K562 (cell line): ENCODE measurements at regions not wholly inside any gene's neighbourhood (a gene's known extent, or its start where the extent isn't known, plus 50 kb on each side); places are given as distances from the start of the nearest gene placed in this dataset.

ENCODE experiments used
- ATAC-seq: fragments of 200-7000 bp; cut with Tn5 transposase; 3 replicates; pipeline ENCODE4 v1.9.1; 2020; ENCODE audit warnings: moderate library complexity
- BruUV-seq: library from RNA; stranded (reverse); fragments of 400-500 nt; replicated peaks from 2 replicates; lab custom pipeline; 2021; lab: Mats Ljungman, UMichigan
- CTCF ChIA-PET: fragments of 300-600 bp; formaldehyde crosslinking; extraction: SDS; loops from one replicate; lab custom pipeline; 2021; ENCODE audit warnings: low intra/inter-chr PET ratio; lab: Yijun Ruan, JAX
- POLR2A ChIA-PET: fragments of 300-600, 350-650 bp; sonication (Branson Sonifier 250); formaldehyde crosslinking; extraction: SDS; loops from one replicate; lab custom pipeline; 2021; ENCODE audit warnings: antibody characterized with exemption, inconsistent platforms; lab: Yijun Ruan, JAX
- DNase-seq, 4 experiments: peaks; one replicate each; pipeline versions ENCODE4 v3.0.0 to v3.0.0-alpha.2; 2011 to 2018; ENCODE audit warnings: low spot score in 3 of 4, mixed read lengths in 3 of 4; ENCODE audit errors: extremely low read depth in 1 of 4
- FAIRE-seq: peaks from 2 replicates; lab custom pipeline; 2011; peaks lifted over from hg19 to GRCh38; lab: Jason Lieb, UNC
- H2AFZ ChIP-seq: 2 replicates; pipeline ENCODE4 v1.6.0; 2011; ENCODE audit warnings: low read depth, low read length, control low read depth, inconsistent platforms
- H3K27ac ChIP-seq: fragments of 200-600 bp; 3 replicates; pipeline ENCODE4 v1.8.0; 2011; ENCODE audit warnings: low read depth, mild to moderate bottlenecking, control low read depth, inconsistent platforms, low read length, moderate library complexity, mixed read lengths; ENCODE audit errors: extremely low read depth
- H3K27me3 ChIP-seq, 2 experiments: fragments of 300-600 bp in 1 of 2; 2 replicates in 1 of 2; 3 replicates in 1 of 2; pipeline versions ENCODE4 v1.6.0 to v1.8.0; 2011; ENCODE audit warnings: inconsistent platforms in 2 of 2, low read length in 2 of 2, mild to moderate bottlenecking in 1 of 2, mixed read lengths in 1 of 2, moderate library complexity in 1 of 2; ENCODE audit not compliant: control insufficient read depth in 2 of 2, insufficient read depth in 2 of 2
- H3K36me3 ChIP-seq: fragments of 300-600 bp; 3 replicates; pipeline ENCODE4 v1.8.0; 2011; ENCODE audit warnings: mild to moderate bottlenecking, low read length, inconsistent platforms; ENCODE audit not compliant: control insufficient read depth, insufficient read depth
- H3K4me1 ChIP-seq, 2 experiments: fragments of 200-600 bp in 1 of 2; replicated peaks in 1 of 2; 2 replicates in 1 of 2; 3 replicates in 1 of 2; pipeline versions ENCODE4 v1.5.1 to v1.8.0; 2011; ENCODE audit warnings: inconsistent platforms in 2 of 2, low read length in 2 of 2, mild to moderate bottlenecking in 1 of 2, mixed read lengths in 1 of 2, moderate library complexity in 1 of 2; ENCODE audit not compliant: control insufficient read depth in 2 of 2, insufficient read depth in 2 of 2
- H3K4me2 ChIP-seq: 2 replicates; pipeline ENCODE4 v1.6.1; 2011; ENCODE audit warnings: low read length, control low read depth, inconsistent platforms, mixed read lengths; ENCODE audit not compliant: insufficient read depth
- H3K4me3 ChIP-seq: fragments of 200-600 bp; sonication (generic), shearing (Covaris generic); 2 replicates; pipeline ENCODE4 v1.5.1; 2016; ENCODE audit warnings: control low read depth, inconsistent platforms
- H3K79me2 ChIP-seq: fragments of 200-600 bp; 3 replicates; pipeline ENCODE4 v1.8.0; 2011; ENCODE audit warnings: low read length, inconsistent platforms; ENCODE audit not compliant: control insufficient read depth, insufficient read depth
- H3K9ac ChIP-seq, 2 experiments: 2 replicates each; pipeline versions ENCODE4 v1.6.0 to v1.6.1; 2011; ENCODE audit warnings: low read depth in 2 of 2, low read length in 2 of 2, control low read depth in 1 of 2, inconsistent platforms in 1 of 2, mild to moderate bottlenecking in 1 of 2, mixed read lengths in 1 of 2; ENCODE audit not compliant: insufficient read depth in 1 of 2
- H3K9me1 ChIP-seq: one replicate; pipeline ENCODE4 v1.6.0; 2011; ENCODE audit warnings: inconsistent platforms, mild to moderate bottlenecking, low read length, moderate library complexity; ENCODE audit not compliant: control insufficient read depth, insufficient read depth
- H3K9me3 ChIP-seq: replicated peaks from 2 replicates; pipeline ENCODE4 v1.5.1; 2011; ENCODE audit warnings: low read depth, low read length, inconsistent platforms; ENCODE audit not compliant: control insufficient read depth, insufficient read depth
- H4K20me1 ChIP-seq: replicated peaks from 2 replicates; pipeline ENCODE4 v1.6.1; 2011; ENCODE audit warnings: low read length, inconsistent platforms, mixed read lengths; ENCODE audit not compliant: control insufficient read depth, insufficient read depth
- BCOR ChIP-seq: fragments of 450-650 bp; IDR thresholded peaks from 2 replicates; pipeline ENCODE4 v1.6.1; 2016
- HNRNPL ChIP-seq: fragments of 200-400 bp; formaldehyde crosslinking; IDR thresholded peaks from 2 replicates; pipeline ENCODE4 v1.6.1; 2017; ENCODE audit warnings: low read depth, mild to moderate bottlenecking, low read length
- MGA ChIP-seq: fragments of 450-650 bp; IDR thresholded peaks from 2 replicates; pipeline ENCODE4 v1.6.1; 2016; ENCODE audit warnings: mild to moderate bottlenecking, moderate library complexity
- NR3C1 ChIP-seq: sonication (generic); formaldehyde crosslinking; IDR thresholded peaks from 2 replicates; pipeline ENCODE4 v1.8.1; 2022; ENCODE audit warnings: missing genetic modification reagents
- ZEB2 ChIP-seq: fragments of 450-650 bp; IDR thresholded peaks from 2 replicates; pipeline ENCODE4 v1.6.1; 2016
- ZNF449 ChIP-seq: fragments of 250-450 bp; sonication (Bioruptor Pico); IDR thresholded peaks from 2 replicates; pipeline ENCODE4 v1.8.0; 2022; ENCODE audit warnings: moderate library complexity, mild to moderate bottlenecking, inconsistent platforms
- ZNF764 ChIP-seq: fragments of 250-450 bp; sonication (Bioruptor Pico); IDR thresholded peaks from 2 replicates; pipeline ENCODE4 v1.4.0; 2020; ENCODE audit warnings: low read depth, mild to moderate bottlenecking, moderate library complexity
- WGBS: fragments of 100-300 bp; shearing (Covaris generic); methylation state at CpG from one replicate; pipeline ENCODE4 v1.1.6; 2016; ENCODE audit warnings: low coverage, mixed read lengths; ENCODE audit not compliant: insufficient coverage; ENCODE audit errors: missing lambda C conversion rate; 5-methylcytosine and 5-hydroxymethylcytosine counted together
- in situ Hi-C: fragments of 300-500 bp; cut with MboI; formaldehyde crosslinking; loops from 4 replicates; pipeline ENCODE4 v1.15.0; 2018; ENCODE audit warnings: inconsistent platforms, mixed read lengths
- intact Hi-C: fragments of 100-400 bp; cut with micrococcal nuclease; formaldehyde crosslinking; loops from 2 replicates; pipeline ENCODE4 v1.14.2; 2022

- TF ChIP-seq ZNF449 (CRISPR knock-in tag) = no peak
- TF ChIP-seq, all 486 proteins: peak for 0
Observed at GRCh38 chr22:49044091-49044490, 783.6 kb downstream of the BRD1 start (continued).

GRCh38 chr22:49042877-49043859 lies 784.5 kb downstream of the BRD1 start:
- ChIA-PET POLR2A (no interaction called here), CTCF (no interaction called here)
- in situ Hi-C loops = loop anchor here (25.0 kb wide), 1 partner anchor 269 kb away; no protein-coding TSS in a partner anchor
- Histone ChIP-seq H3K36me3 (no peaks in the 10 kb centered on the region), H3K4me1 (no peaks in the 10 kb centered on the region), H3K27me3 (peaks cover 0 to 9% of the 10 kb centered on the region in 2 experiments; a peak in 1 of 5 replicates), H3K9me3 (no peaks in the 10 kb centered on the region), H3K9me1 (no peaks in the 10 kb centered on the region), H3K79me2 (no peaks in the 10 kb centered on the region), H2AFZ (no peak overlapping the region), H3K27ac (no peak overlapping the region), H3K9ac (no peak overlapping the region), H3K4me2 (no peak overlapping the region), H4K20me1 (no peaks in the 10 kb centered on the region), H3K4me3 (no peak overlapping the region)
- FAIRE-seq = no peak
- ATAC-seq = no peak
- intact Hi-C loops = loop anchor here (10.0 kb wide), 1 partner anchor 682 kb away; no protein-coding TSS in a partner anchor
- BruUV-seq = no TSS peak
- no peak for DNase-seq
- 4% methylated on average over 11 of the region's 28 CpGs for WGBS
- TF ChIP-seq MGA (no peak), ZEB2 (no peak), BCOR (no peak), HNRNPL (no peak), NR3C1 (CRISPR knock-in tag) (no peak), ZNF764 (CRISPR knock-in tag) (no peak)
